ENCODE measurements at regions not wholly inside any gene's neighbourhood (a gene's known extent, or its start where the extent isn't known, plus 50 kb on each side); places are given as distances from the start of the nearest gene placed in this dataset.

- no peak for ATAC-seq (ENCODE audit: low FRiP score)
- TF ChIP-seq CTCF (IDR thresholded peaks at IDR 0.05), result no peak
- no peak for DNase-seq (ENCODE audit: low spot score)
Observed at GRCh38 chr22:48660104-48660789, 1167.4 kb downstream of the BRD1 start.

- no peak for DNase-seq (ENCODE audit: low spot score)
- no peak for TF ChIP-seq CTCF (IDR thresholded peaks at IDR 0.05)
- no peak for ATAC-seq (ENCODE audit: low FRiP score)
Observed at GRCh38 chr22:48659404-48659996, 1168.2 kb downstream of the BRD1 start.

GRCh38 chr22:48658871-48659270, 1168.8 kb downstream of the BRD1 start:
- ATAC-seq (ENCODE audit: low FRiP score) (no peak), DNase-seq (ENCODE audit: low spot score) (no peak)
- TF ChIP-seq CTCF (IDR thresholded peaks at IDR 0.05), result no peak

- no peak for TF ChIP-seq CTCF (IDR thresholded peaks at IDR 0.05)
- ATAC-seq (ENCODE audit: low FRiP score) (no peak), DNase-seq (ENCODE audit: low spot score) (no peak)
Observed at GRCh38 chr22:48658246-48658645, 1169.4 kb downstream of the BRD1 start.

GRCh38 chr22:48654492-48654891, 1173.2 kb downstream of the BRD1 start:
- ATAC-seq (ENCODE audit: low FRiP score) (no peak), DNase-seq (ENCODE audit: low spot score) (no peak)
- no peak for TF ChIP-seq CTCF (IDR thresholded peaks at IDR 0.05)

- no peak for ATAC-seq (ENCODE audit: low FRiP score)
- TF ChIP-seq CTCF (IDR thresholded peaks at IDR 0.05), result no peak
Observed at GRCh38 chr22:48653929-48654328, 1173.7 kb downstream of the BRD1 start.

GRCh38 chr22:48653306-48653705, 1174.4 kb downstream of the BRD1 start:
- ATAC-seq (ENCODE audit: low FRiP score), result no peak
- no peak for DNase-seq (ENCODE audit: low spot score)
- TF ChIP-seq CTCF (IDR thresholded peaks at IDR 0.05), result no peak

More at GRCh38 chr22:48653929-48654328, 1173.7 kb downstream of the BRD1 start:
- DNase-seq (ENCODE audit: low spot score), result no peak

All from omental fat pad (tissue), 3 donors.